PC-9 (cell line): ENCODE measurements at regions not wholly inside any gene's neighbourhood (a gene's known extent, or its start where the extent isn't known, plus 50 kb on each side); places are given as distances from the start of the nearest gene placed in this dataset.

Experiments
- BruUV-seq: library from RNA; stranded (reverse); fragments of 400-500 nt; replicated peaks from 2 replicates; lab custom pipeline; 2021; lab: Mats Ljungman, UMichigan
- CTCF ChIA-PET: fragments of 300-600 bp; sonication (Branson Sonifier 250); formaldehyde crosslinking; loops from one replicate; lab custom pipeline; 2022; ENCODE audit warnings: antibody characterized with exemption; lab: Charles Lee
- POLR2A ChIA-PET: fragments of 300-600 bp; sonication (Branson Sonifier 250); formaldehyde crosslinking; loops from one replicate; lab custom pipeline; 2022; ENCODE audit warnings: antibody characterized with exemption; ENCODE audit not compliant: unreplicated experiment; lab: Charles Lee
- DNase-seq, 2 experiments: peaks; one replicate each; pipeline versions ENCODE4 v3.0.0 to v3.0.0-alpha.2; 2015 to 2022; ENCODE audit warnings: mixed read lengths in 1 of 2
- H2AFZ ChIP-seq: fragments of 200-600 bp; sonication (generic); 2 replicates; pipeline ENCODE4 v1.8.1; 2017; ENCODE audit warnings: antibody characterized with exemption
- H3F3A ChIP-seq: fragments of 200-600 bp; sonication (generic); 2 replicates; pipeline ENCODE4 v1.8.1; 2017; ENCODE audit warnings: antibody characterized with exemption, mild to moderate bottlenecking, low read depth; ENCODE audit not compliant: insufficient read depth
- H3K27ac ChIP-seq: fragments of 200-600 bp; sonication (generic); 2 replicates; pipeline ENCODE4 v1.6.1; 2016; ENCODE audit warnings: mixed run types
- H3K27me3 ChIP-seq: fragments of 200-600 bp; sonication (generic); 2 replicates; pipeline ENCODE4 v1.6.1; 2016; ENCODE audit warnings: low read depth, mixed run types; ENCODE audit not compliant: insufficient read depth
- H3K36me3 ChIP-seq: fragments of 200-600 bp; sonication (generic); 2 replicates; pipeline ENCODE4 v1.6.1; 2016; ENCODE audit warnings: low read depth, mixed run types
- H3K4me1 ChIP-seq: fragments of 200-600 bp; sonication (generic); replicated peaks from 2 replicates; pipeline ENCODE4 v1.6.1; 2016; ENCODE audit warnings: mixed run types; ENCODE audit not compliant: insufficient read depth
- H3K4me2 ChIP-seq: fragments of 200-600 bp; sonication (generic); 2 replicates; pipeline ENCODE4 v1.6.1; 2017; ENCODE audit warnings: mixed run types
- H3K4me3 ChIP-seq: fragments of 200-600 bp; sonication (generic); 2 replicates; pipeline ENCODE4 v1.6.1; 2016; ENCODE audit warnings: mixed run types
- H3K79me2 ChIP-seq: fragments of 200-600 bp; sonication (generic); 2 replicates; pipeline ENCODE4 v1.6.1; 2017; ENCODE audit warnings: low read depth, mixed run types
- H3K9me2 ChIP-seq: fragments of 200-600 bp; sonication (generic); 2 replicates; pipeline ENCODE4 v1.8.1; 2017; ENCODE audit warnings: mild to moderate bottlenecking; ENCODE audit not compliant: insufficient read depth
- H3K9me3 ChIP-seq: fragments of 200-600 bp; sonication (generic); 2 replicates; pipeline ENCODE4 v1.8.1; 2016; ENCODE audit warnings: low read depth; ENCODE audit not compliant: insufficient read depth
- H4K20me1 ChIP-seq: fragments of 200-600 bp; sonication (generic); 2 replicates; pipeline ENCODE4 v1.8.1; 2017; ENCODE audit not compliant: insufficient read depth
- CTCF ChIP-seq: fragments of 200-600 bp; sonication (generic); conservative IDR thresholded peaks from 2 replicates; pipeline ENCODE4 v1.6.1; 2017; ENCODE audit warnings: mixed run types, antibody characterized with exemption, mild to moderate bottlenecking, moderate library complexity
- EZH2 ChIP-seq: fragments of 200-600 bp; sonication (generic); IDR thresholded peaks from 2 replicates; pipeline ENCODE4 v1.8.0; 2017; ENCODE audit warnings: antibody characterized with exemption, low read depth
- intact Hi-C: fragments of 100-400 bp; cut with micrococcal nuclease; formaldehyde crosslinking; loops from one replicate; pipeline ENCODE4 v1.10.0; 2022; ENCODE audit not compliant: unreplicated experiment

GRCh38 chr12:16891673-16892072, 285.7 kb upstream of the LMO3 start:
- H3K4me2 ChIP-seq: no peak overlapping the region
- no peaks in the 10 kb centered on the region for H4K20me1 ChIP-seq
- ChIA-PET CTCF (no interaction called here), POLR2A (no interaction called here)
- H3K4me3 ChIP-seq: no peak overlapping the region
- no peaks in the 10 kb centered on the region for H3K79me2 ChIP-seq
- H3F3A ChIP-seq: no peaks in the 10 kb centered on the region
- H3K36me3 ChIP-seq: no peaks in the 10 kb centered on the region
- H3K27me3 ChIP-seq: no peaks in the 10 kb centered on the region
- TF ChIP-seq EZH2: no peak
- H3K9me2 ChIP-seq: 0 out of 2 replicates have a peak, but pooled peaks cover 3% of the 10 kb centered on the region
- no peak for DNase-seq
- H3K27ac ChIP-seq: no peak overlapping the region
- no peaks in the 10 kb centered on the region for H3K4me1 ChIP-seq
- intact Hi-C loops: no loop called here
- no TSS peak for BruUV-seq
- H2AFZ ChIP-seq: no peak overlapping the region
- H3K9me3 ChIP-seq: no peaks in the 10 kb centered on the region

GRCh38 chr12:16884819-16885218, 278.9 kb upstream of the LMO3 start:
- H3F3A ChIP-seq: no peaks in the 10 kb centered on the region
- TF ChIP-seq CTCF: no peak
- no peak for TF ChIP-seq EZH2
- CTCF ChIA-PET: no interaction called here
- no peak for DNase-seq
- no peak overlapping the region for H3K4me2 ChIP-seq
- H3K4me1 ChIP-seq: no peaks in the 10 kb centered on the region
- no peaks in the 10 kb centered on the region for H3K79me2 ChIP-seq
- H3K36me3 ChIP-seq: no peaks in the 10 kb centered on the region
- no peak overlapping the region for H3K4me3 ChIP-seq
- H2AFZ ChIP-seq: no peak overlapping the region
- H3K27me3 ChIP-seq: no peaks in the 10 kb centered on the region
- POLR2A ChIA-PET: no interaction called here
- no peak overlapping the region for H3K27ac ChIP-seq
- no TSS peak for BruUV-seq
- H3K9me2 ChIP-seq: 0 out of 2 replicates have a peak, but pooled peaks cover 3% of the 10 kb centered on the region
- intact Hi-C loops: no loop called here
- H3K9me3 ChIP-seq: no peaks in the 10 kb centered on the region; the same call in 1 of the 2 replicates
- no peaks in the 10 kb centered on the region for H4K20me1 ChIP-seq

- Histone ChIP-seq H3K79me2 (no peaks in the 10 kb centered on the region), H4K20me1 (no peaks in the 10 kb centered on the region), H3F3A (no peaks in the 10 kb centered on the region), H3K27me3 (no peaks in the 10 kb centered on the region), H3K9me2 (0 out of 2 replicates have a peak, but pooled peaks cover 2% of the 10 kb centered on the region), H3K4me3 (no peak overlapping the region), H2AFZ (no peak overlapping the region), H3K36me3 (no peaks in the 10 kb centered on the region), H3K4me2 (no peak overlapping the region), H3K4me1 (no peaks in the 10 kb centered on the region), H3K27ac (no peak overlapping the region), H3K9me3 (no peaks in the 10 kb centered on the region; the same call in 1 of the 2 replicates)
- no peak for TF ChIP-seq CTCF
- no peak for TF ChIP-seq EZH2
- BruUV-seq: no TSS peak
- ChIA-PET CTCF (no interaction called here), POLR2A (no interaction called here)
- DNase-seq: no peak
- intact Hi-C loops: no loop called here
Observed at GRCh38 chr12:16884056-16884455, 278.1 kb upstream of the LMO3 start.

GRCh38 chr12:16881986-16882570, 276.1 kb upstream of the LMO3 start:
- POLR2A ChIA-PET: no interaction called here
- BruUV-seq: no TSS peak

More at GRCh38 chr12:16881986-16882570, 276.1 kb upstream of the LMO3 start:
- H3K4me1 ChIP-seq: no peaks in the 10 kb centered on the region
- no peaks in the 10 kb centered on the region for H3K36me3 ChIP-seq
- H4K20me1 ChIP-seq: no peaks in the 10 kb centered on the region
- no peaks in the 10 kb centered on the region for H3K9me2 ChIP-seq
- TF ChIP-seq EZH2 (no peak), CTCF (no peak)
- H3K27me3 ChIP-seq: no peaks in the 10 kb centered on the region
- no peaks in the 10 kb centered on the region; the same call in 1 of the 2 replicates for H3K9me3 ChIP-seq
- no peak for DNase-seq
- no peak overlapping the region for H3K27ac ChIP-seq
- intact Hi-C loops: no loop called here
- CTCF ChIA-PET: no interaction called here
- no peaks in the 10 kb centered on the region for H3F3A ChIP-seq
- no peaks in the 10 kb centered on the region for H3K79me2 ChIP-seq
- no peak overlapping the region for H2AFZ ChIP-seq
- no peak overlapping the region for H3K4me2 ChIP-seq
- no peak overlapping the region for H3K4me3 ChIP-seq
